PC-3 (cell line): ENCODE measurements at regions not wholly inside any gene's neighbourhood (a gene's known extent, or its start where the extent isn't known, plus 50 kb on each side); places are given as distances from the start of the nearest gene placed in this dataset.

ENCODE experiments used
- ATAC-seq: fragments of 200-7000 bp; cut with Tn5 transposase; 2 replicates; pipeline ENCODE4 v1.9.1; 2020; ENCODE audit warnings: mild to moderate bottlenecking, moderate library complexity
- BruUV-seq: library from RNA; stranded (reverse); fragments of 400-500 nt; replicated peaks from 2 replicates; lab custom pipeline; 2021; lab: Mats Ljungman, UMichigan
- CTCF ChIA-PET: fragments of 300-600 bp; sonication (Branson Sonifier 250); formaldehyde crosslinking; loops from one replicate; lab custom pipeline; 2022; ENCODE audit warnings: antibody characterized with exemption; lab: Charles Lee
- POLR2A ChIA-PET: fragments of 300-600 bp; sonication (Branson Sonifier 250); formaldehyde crosslinking; loops from one replicate; lab custom pipeline; 2022; ENCODE audit warnings: antibody characterized with exemption; ENCODE audit not compliant: unreplicated experiment; lab: Charles Lee
- DNase-seq: peaks from one replicate; pipeline ENCODE4 v3.0.0-alpha.2; 2015
- H2AFZ ChIP-seq: fragments of 300-600 bp; sonication (generic); 2 replicates; pipeline ENCODE4 v1.6.0; 2016; ENCODE audit warnings: antibody characterized with exemption, low read length
- H3F3A ChIP-seq: fragments of 300-600 bp; sonication (generic); one replicate; pipeline ENCODE4 v1.6.0; 2017; ENCODE audit warnings: antibody characterized with exemption, low read length, control low read depth, mild to moderate bottlenecking; ENCODE audit not compliant: unreplicated experiment
- H3K27ac ChIP-seq: fragments of 300-600 bp; sonication (generic); 2 replicates; pipeline ENCODE4 v1.5.1; 2016; ENCODE audit warnings: mild to moderate bottlenecking, low read length
- H3K27me3 ChIP-seq: fragments of 300-600 bp; sonication (generic); 2 replicates; pipeline ENCODE4 v1.6.1; 2016; ENCODE audit warnings: low read length, mixed read lengths
- H3K36me3 ChIP-seq: fragments of 300-600 bp; sonication (generic); 2 replicates; pipeline ENCODE4 v1.6.1; 2016; ENCODE audit warnings: low read depth, mixed run types, low read length, mixed read lengths
- H3K4me1 ChIP-seq: fragments of 300-600 bp; sonication (generic); 2 replicates; pipeline ENCODE4 v1.5.1; 2016; ENCODE audit warnings: low read length; ENCODE audit not compliant: insufficient read depth
- H3K4me2 ChIP-seq: fragments of 300-600 bp; sonication (generic); 2 replicates; pipeline ENCODE4 v1.6.0; 2016; ENCODE audit warnings: low read length
- H3K4me3 ChIP-seq: fragments of 300-600 bp; sonication (generic); 2 replicates; pipeline ENCODE4 v1.5.1; 2016; ENCODE audit warnings: mild to moderate bottlenecking, low read length, mixed read lengths
- H3K79me2 ChIP-seq: fragments of 300-600 bp; sonication (generic); 2 replicates; pipeline ENCODE4 v1.6.1; 2017; ENCODE audit warnings: low read length, mixed read lengths
- H3K9ac ChIP-seq: fragments of 300-600 bp; sonication (generic); 2 replicates; pipeline ENCODE4 v1.6.0; 2016; ENCODE audit warnings: mild to moderate bottlenecking, low read length
- H3K9me2 ChIP-seq: fragments of 300-600 bp; sonication (generic); replicated peaks from 2 replicates; pipeline ENCODE4 v1.6.1; 2016; ENCODE audit warnings: mixed run types, low read length, mixed read lengths
- H3K9me3 ChIP-seq: fragments of 300-600 bp; sonication (generic); 2 replicates; pipeline ENCODE4 v1.6.1; 2016; ENCODE audit warnings: low read length, mixed read lengths
- H4K20me1 ChIP-seq: fragments of 300-600 bp; sonication (generic); 2 replicates; pipeline ENCODE4 v1.6.1; 2016; ENCODE audit warnings: low read length, mixed read lengths
- EZH2 ChIP-seq: fragments of 300-600 bp; sonication (generic); IDR thresholded peaks from one replicate; pipeline ENCODE4 v1.6.1; 2017; ENCODE audit warnings: antibody characterized with exemption, mild to moderate bottlenecking, low read length; ENCODE audit not compliant: unreplicated experiment
- EZH2phosphoT487 ChIP-seq: fragments of 300-600 bp; sonication (generic); IDR thresholded peaks from 2 replicates; pipeline ENCODE4 v1.6.1; 2018; ENCODE audit warnings: mild to moderate bottlenecking, antibody characterized with exemption, low read length, borderline replicate concordance
- intact Hi-C: fragments of 100-400 bp; cut with micrococcal nuclease; formaldehyde crosslinking; loops from 2 replicates; pipeline ENCODE4 v1.9.0; 2023
- TF ChIP-seq, protein P1 (sequence below): fragments of 300-600 bp; sonication (generic); conservative IDR thresholded peaks from 2 replicates; pipeline ENCODE4 v1.5.1; 2017; ENCODE audit warnings: antibody characterized with exemption, low read depth, mild to moderate bottlenecking, low read length

DNA sequence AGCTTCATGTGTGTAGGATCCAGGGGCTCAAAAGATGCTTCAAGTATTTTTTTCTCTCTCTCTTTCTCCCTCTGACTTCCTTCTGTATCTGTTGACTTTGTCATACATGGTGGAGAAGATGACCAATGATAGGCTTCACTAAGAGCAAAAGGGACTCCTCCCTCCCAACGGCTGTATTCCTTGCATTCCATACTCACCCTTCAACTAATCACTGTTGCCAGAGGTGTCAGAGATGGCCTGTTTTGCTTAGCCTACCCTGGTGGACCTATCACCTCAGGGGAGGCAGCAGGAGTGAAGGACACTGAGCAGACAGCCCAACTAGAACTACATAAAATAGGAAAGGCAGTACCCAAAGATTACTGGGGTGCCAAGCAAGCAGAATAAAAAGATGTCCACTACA is 62.2 kb upstream of the C1QTNF7 start:
- POLR2A ChIA-PET: no interaction called here
- H4K20me1 ChIP-seq: no peaks in the 10 kb centered on the region
- no peaks in the 10 kb centered on the region for H3K79me2 ChIP-seq
- DNase-seq (no peak), ATAC-seq (no peak)
- no peak overlapping the region for H3K4me3 ChIP-seq
- H3K27ac ChIP-seq: no peak overlapping the region
- no peak overlapping the region for H2AFZ ChIP-seq
- CTCF ChIA-PET: no interaction called here
- no peaks in the 10 kb centered on the region for H3K9me2 ChIP-seq
- no peaks in the 10 kb centered on the region for H3K9me3 ChIP-seq
- no TSS peak for BruUV-seq
- H3K9ac ChIP-seq: no peak overlapping the region
- intact Hi-C loops: no loop called here
- H3K4me1 ChIP-seq: no peaks in the 10 kb centered on the region
- no peak overlapping the region for H3K4me2 ChIP-seq
- no peak for TF ChIP-seq EZH2phosphoT487
- no peak for TF ChIP-seq EZH2
- peaks cover 4% of the 10 kb centered on the region; the same call in 1 of the 2 replicates for H3K27me3 ChIP-seq
- H3K36me3 ChIP-seq: no peaks in the 10 kb centered on the region
- no peaks in the 10 kb centered on the region for H3F3A ChIP-seq

DNA sequence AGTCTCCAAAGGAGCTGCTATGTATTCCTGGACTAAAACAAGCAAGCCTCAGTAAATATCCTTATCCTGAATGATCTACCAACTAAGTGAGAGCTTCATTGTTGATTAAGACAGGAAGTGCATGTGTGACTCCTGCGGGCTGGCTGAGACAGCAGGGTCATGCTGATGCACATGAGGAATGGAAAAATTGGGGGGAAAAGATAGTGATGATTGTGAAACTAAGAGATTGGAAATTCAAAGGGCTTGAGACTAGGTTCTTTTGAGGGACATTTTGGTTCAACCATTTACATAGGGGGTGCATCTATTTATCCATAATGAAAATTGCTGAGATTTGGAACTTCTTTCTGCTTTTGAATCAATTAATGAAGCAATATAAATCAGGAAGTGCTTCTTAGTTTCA is 61.1 kb upstream of the C1QTNF7 start:
- Histone ChIP-seq H3K36me3 (no peaks in the 10 kb centered on the region), H3K4me2 (no peak overlapping the region), H4K20me1 (no peaks in the 10 kb centered on the region), H3K9me2 (no peaks in the 10 kb centered on the region), H3K79me2 (no peaks in the 10 kb centered on the region), H2AFZ (no peak overlapping the region), H3K9me3 (no peaks in the 10 kb centered on the region), H3F3A (no peaks in the 10 kb centered on the region), H3K4me3 (no peak overlapping the region), H3K27ac (no peak overlapping the region), H3K4me1 (no peaks in the 10 kb centered on the region), H3K9ac (no peak overlapping the region), H3K27me3 (peaks cover 2% of the 10 kb centered on the region; the same call in 1 of the 2 replicates)
- intact Hi-C loops: no loop called here
- ATAC-seq (no peak), DNase-seq (no peak)
- CTCF ChIA-PET: no interaction called here
- POLR2A ChIA-PET: no interaction called here
- BruUV-seq: no TSS peak
- no peak for TF ChIP-seq EZH2phosphoT487
- TF ChIP-seq, protein P1, sequence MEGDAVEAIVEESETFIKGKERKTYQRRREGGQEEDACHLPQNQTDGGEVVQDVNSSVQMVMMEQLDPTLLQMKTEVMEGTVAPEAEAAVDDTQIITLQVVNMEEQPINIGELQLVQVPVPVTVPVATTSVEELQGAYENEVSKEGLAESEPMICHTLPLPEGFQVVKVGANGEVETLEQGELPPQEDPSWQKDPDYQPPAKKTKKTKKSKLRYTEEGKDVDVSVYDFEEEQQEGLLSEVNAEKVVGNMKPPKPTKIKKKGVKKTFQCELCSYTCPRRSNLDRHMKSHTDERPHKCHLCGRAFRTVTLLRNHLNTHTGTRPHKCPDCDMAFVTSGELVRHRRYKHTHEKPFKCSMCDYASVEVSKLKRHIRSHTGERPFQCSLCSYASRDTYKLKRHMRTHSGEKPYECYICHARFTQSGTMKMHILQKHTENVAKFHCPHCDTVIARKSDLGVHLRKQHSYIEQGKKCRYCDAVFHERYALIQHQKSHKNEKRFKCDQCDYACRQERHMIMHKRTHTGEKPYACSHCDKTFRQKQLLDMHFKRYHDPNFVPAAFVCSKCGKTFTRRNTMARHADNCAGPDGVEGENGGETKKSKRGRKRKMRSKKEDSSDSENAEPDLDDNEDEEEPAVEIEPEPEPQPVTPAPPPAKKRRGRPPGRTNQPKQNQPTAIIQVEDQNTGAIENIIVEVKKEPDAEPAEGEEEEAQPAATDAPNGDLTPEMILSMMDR: no peak
- no peak for TF ChIP-seq EZH2

DNA sequence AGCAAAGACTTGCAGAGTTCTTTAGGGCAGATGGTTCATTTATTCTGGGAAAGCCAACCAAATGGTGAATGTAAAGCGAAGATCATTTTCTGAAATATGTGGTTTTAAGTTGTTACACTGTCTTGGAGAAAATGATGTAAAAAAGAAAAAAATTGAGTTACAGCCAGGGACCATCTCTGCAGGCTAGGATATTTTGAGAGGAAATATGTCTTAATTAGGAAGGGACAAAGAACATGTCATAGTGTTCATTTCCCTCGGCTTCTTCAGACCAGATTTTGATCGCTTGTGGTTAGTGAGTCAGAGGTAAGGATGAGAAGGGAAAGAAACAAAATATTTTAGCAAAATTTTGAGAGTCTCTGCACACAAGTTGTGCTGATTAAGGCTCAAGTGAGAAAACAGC is 59.0 kb upstream of the C1QTNF7 start:
- intact Hi-C loops: no loop called here
- Histone ChIP-seq H4K20me1 (no peaks in the 10 kb centered on the region), H3K79me2 (no peaks in the 10 kb centered on the region), H3K36me3 (no peaks in the 10 kb centered on the region), H3K4me1 (no peaks in the 10 kb centered on the region), H3K4me3 (no peak overlapping the region), H3K9ac (no peak overlapping the region), H3K27me3 (no peaks in the 10 kb centered on the region; the same call in 1 of the 2 replicates), H3K9me3 (no peaks in the 10 kb centered on the region), H3K4me2 (no peak overlapping the region), H3K27ac (no peak overlapping the region), H3K9me2 (no peaks in the 10 kb centered on the region), H2AFZ (no peak overlapping the region), H3F3A (no peaks in the 10 kb centered on the region)
- CTCF ChIA-PET: no interaction called here
- peak; percentile 5 for DNase-seq
- no TSS peak for BruUV-seq
- ATAC-seq: no peak
- POLR2A ChIA-PET: no interaction called here
- TF ChIP-seq EZH2phosphoT487 (no peak), EZH2 (no peak)
- TF ChIP-seq, protein P1: no peak
